Left renal cortex interstitium (tissue), 4 donors: ENCODE measurements at regions not wholly inside any gene's neighbourhood (a gene's known extent, or its start where the extent isn't known, plus 50 kb on each side); places are given as distances from the start of the nearest gene placed in this dataset.
A peak's percentile ranks its signal among the peaks of the same experiment; 100 is the strongest.
"Not testable (repeated sequence)": the region's sequence is repeated elsewhere in the genome, so short reads cannot be mapped to it uniquely, and the experiment has no call there.

Source experiments
- DNase-seq, 4 donors: peaks; one replicate each; pipeline ENCODE4 v3.0.0-alpha.2; 2013; ENCODE audit warnings: low read depth in 4 of 4, low spot score in 2 of 4, missing footprints in 1 of 4

DNA sequence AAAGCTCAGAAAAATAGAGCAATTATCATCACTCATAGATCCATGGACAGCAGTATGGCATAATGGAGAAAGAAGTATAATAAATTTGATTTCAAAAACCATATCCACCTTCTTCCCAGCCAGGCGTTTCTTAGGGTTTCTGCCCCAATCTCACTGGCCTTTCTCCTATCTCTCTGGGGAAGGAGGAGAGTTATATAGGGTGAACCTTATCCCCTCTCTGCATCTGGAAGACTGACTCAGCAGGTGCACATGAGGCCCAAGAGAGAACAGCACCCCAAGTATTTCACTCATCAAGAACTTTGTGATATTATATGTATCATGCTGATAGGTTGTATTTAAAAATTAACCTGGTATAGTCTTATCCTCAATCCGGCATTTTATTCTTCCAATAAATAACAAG, 318.8 kb upstream of the RASGEF1B start:
- no peak for DNase-seq

DNA sequence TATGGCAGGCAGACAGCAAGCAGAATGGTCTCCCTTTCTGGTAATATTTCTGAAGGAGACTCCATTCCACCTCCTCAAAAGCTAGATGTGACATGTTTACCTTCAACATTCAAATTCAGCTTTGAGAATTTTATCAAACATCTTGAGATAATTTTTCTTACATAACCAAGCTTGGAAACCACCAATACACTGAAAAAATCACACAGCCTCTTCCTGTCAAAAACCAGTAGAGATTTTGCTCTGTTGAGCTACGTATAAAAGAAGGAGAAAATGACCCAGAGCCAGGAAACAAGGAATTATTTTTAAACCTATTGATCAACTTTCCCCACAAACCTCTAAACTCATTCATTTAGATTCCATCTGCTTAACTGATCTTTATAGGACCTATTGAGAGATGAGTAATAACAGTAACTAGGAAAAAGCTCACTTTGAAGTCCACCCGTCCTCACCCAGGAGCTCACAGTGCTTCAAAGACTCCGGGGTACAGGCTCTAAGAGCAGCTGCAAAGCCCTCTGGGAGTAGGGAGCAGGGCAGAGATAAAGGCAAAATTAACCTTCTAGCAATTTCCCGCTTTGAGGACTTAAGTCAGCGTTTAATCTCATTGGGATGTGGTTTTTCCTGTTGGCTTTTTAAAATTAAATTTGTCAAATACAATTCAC, 318.2 kb upstream of the RASGEF1B start:
- DNase-seq, result no peak

GRCh38 chr4:81789158-81789557, 317.5 kb upstream of the RASGEF1B start:
- no peak for DNase-seq

GRCh38 chr4:81786766-81787165, 315.1 kb upstream of the RASGEF1B start:
- no peak for DNase-seq

GRCh38 chr4:81786063-81786763, 314.5 kb upstream of the RASGEF1B start:
- peak in 1 of 4 donors; percentile 3 for DNase-seq

GRCh38 chr4:81785338-81785737, 313.6 kb upstream of the RASGEF1B start:
- DNase-seq, result no peak

DNA sequence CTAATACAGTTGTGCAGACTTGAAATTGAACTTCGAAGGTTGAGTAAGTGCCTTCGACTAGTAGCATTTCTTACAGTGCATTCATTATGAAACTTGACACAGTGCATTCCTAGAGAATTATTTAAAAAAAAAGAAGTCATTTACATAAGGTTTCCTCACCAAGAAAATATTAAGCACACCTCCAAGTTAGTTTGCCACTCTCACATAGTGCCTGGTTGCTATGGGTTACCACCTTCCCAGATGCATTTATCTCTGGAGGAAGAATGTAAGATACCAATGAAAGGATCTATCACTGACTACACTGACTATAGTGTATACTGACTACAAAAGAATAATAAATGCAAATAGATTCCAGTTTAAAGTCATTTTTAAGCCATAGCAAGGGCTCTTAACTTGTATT, 311.9 kb upstream of the RASGEF1B start:
- no peak for DNase-seq

- no peak for DNase-seq
Observed at GRCh38 chr4:81781799-81782198, 310.1 kb upstream of the RASGEF1B start.

- DNase-seq, result not testable (repeated sequence)
Observed at GRCh38 chr4:81777718-81778117, 306.0 kb upstream of the RASGEF1B start.

- DNase-seq, result no peak
Observed at GRCh38 chr4:81776794-81777193, 305.1 kb upstream of the RASGEF1B start.

DNA sequence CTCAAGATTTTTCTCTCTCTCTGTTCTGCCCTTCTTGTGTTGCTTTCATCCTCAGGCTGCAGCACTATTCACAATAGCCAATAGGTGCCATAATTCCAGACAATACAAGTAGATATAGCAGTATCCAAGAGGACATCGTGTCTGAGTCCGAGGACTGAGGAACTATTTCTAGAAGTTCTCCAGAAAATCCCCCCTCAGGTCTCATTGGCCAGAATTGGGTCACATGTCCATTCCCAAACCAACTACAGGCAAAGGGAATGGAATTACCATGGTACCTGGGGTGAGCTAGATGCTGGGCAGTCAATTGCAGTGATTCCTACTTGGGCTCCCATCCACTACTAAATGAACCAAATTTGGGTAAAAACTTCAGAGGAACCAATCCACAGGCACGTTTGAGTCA, 301.9 kb upstream of the RASGEF1B start:
- no peak for DNase-seq

GRCh38 chr4:81771721-81772120, 300.0 kb upstream of the RASGEF1B start:
- no peak for DNase-seq

DNA sequence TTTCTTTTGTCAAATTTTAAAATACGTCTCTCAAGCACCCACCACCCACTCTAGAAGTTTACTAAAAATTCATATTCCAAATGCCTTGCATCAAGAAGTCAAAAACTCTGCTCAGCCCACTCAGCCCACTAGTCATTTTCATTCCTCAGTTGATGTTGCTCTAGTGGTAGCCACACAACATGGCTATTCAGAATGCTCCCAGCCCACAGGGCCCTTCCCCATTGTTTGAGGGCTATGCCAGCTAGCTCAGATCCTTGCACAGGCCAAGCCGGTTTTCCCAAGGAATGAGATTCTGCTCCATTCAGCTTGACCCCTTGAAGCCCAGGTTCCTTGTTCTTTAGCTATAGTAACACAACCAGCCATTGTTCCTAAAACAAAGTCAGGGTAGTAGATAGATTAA, 297.5 kb upstream of the RASGEF1B start:
- DNase-seq, result no peak

DNA sequence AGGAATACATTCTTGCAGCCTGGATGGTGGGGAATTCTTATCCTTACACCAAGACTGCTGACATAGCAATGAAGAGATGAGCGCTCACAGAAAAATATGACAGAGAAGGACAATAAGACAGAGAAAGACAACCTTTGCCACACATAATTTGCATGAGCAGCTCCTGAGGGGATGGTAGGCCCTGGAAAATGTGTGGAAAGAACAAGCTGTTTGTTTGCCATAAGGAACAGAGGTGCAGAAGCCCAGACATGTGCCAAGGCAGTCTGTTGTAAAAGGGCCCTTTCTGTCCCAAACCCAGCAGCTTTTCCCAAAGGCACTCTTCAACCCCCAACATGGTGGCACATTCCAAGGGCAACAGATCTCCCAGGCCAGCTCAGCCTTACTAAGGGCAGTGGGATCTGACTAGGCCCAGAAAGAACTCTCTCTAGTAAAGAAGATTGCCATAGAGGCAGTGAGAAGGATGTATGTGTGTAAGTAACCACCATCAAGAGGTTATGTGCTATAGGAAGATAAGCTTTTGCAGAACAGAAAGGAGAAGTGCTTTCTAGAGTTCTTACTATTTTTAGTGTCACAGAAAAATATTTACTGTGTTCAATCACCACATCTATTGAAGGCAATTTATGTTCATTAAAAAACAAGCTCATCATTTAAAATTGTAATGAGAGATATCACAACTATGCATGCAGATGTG, 287.0 kb upstream of the RASGEF1B start:
- no peak for DNase-seq

DNA sequence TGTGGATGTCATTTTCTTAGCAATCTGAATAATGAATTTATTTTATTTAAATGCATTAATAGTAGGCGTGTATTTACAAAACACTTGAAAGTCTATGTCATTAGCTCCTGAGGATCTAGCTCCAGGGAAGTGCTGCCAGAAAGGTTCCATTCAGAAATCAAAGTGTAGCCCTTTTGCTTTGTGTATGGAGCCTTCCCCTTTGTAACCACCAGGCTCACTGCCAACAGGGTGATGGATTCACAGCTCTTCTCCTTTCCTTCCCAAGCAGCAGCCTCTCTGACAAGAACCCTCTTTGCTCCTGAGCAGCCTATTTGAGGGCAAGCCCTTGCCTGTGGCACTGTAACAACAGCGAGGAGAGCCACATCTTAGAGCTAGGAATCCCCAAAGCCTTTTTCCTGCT, 286.0 kb upstream of the RASGEF1B start:
- no peak for DNase-seq

DNA sequence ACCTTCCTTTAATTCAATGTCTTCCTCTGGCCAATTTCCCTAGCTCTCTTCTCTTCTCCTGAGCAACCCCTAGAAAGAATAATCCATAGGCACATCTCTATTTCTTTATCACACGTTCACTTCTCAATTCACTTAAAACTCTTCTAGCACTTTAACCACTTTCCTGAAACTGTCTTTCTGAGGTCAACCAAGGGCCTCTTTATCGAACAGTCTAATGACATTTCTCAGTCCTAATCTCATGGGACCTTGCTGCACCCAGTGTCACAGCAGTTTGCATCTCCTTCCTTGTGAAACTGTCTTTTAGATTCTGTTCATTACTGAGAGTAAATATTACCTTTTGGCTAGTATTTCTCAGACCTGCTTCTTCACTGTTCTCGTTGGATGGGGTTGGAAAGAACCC, 285.3 kb upstream of the RASGEF1B start:
- no peak for DNase-seq

- no peak for DNase-seq
Observed at GRCh38 chr4:81756042-81756441, 284.3 kb upstream of the RASGEF1B start.

- no peak for DNase-seq
Observed at GRCh38 chr4:81754169-81754568, 282.5 kb upstream of the RASGEF1B start.

- no peak for DNase-seq
Observed at GRCh38 chr4:81751531-81752289, 280.0 kb upstream of the RASGEF1B start.

- no peak for DNase-seq
Observed at GRCh38 chr4:81747242-81747930, 275.7 kb upstream of the RASGEF1B start.

DNA sequence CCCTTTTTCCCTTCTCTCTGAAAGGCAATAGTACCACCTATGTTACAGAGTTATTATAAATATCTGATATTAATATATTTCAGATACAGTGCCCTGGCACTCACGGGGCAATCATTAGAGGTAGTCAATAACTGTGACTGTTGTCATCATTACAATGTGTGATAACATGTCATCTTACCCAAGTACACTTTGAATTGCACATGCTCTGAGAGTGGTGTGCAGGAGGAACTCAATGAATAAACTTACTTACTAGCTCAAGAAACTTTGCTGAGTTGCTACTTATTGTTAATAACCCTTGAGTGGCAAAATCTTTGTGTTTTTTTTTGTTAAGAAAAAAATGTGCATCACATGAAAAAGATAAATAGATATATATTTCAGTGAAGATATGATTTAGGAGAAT, 275.1 kb upstream of the RASGEF1B start:
- no peak for DNase-seq
